NT2/D1 (cell line): ENCODE measurements at regions not wholly inside any gene's neighbourhood (a gene's known extent, or its start where the extent isn't known, plus 50 kb on each side); places are given as distances from the start of the nearest gene placed in this dataset.

Experiments
- SUZ12 ChIP-seq: IDR thresholded peaks from 2 replicates; pipeline ENCODE4 v1.6.1; 2011; ENCODE audit not compliant: insufficient read length, insufficient read depth; ENCODE audit errors: extremely low read depth
- YY1 ChIP-seq: IDR thresholded peaks from 2 replicates; pipeline ENCODE4 v1.6.1; 2011; ENCODE audit not compliant: insufficient read length, insufficient read depth
- ZNF274 ChIP-seq: IDR thresholded peaks from 2 replicates; pipeline ENCODE4 v1.6.1; 2011; ENCODE audit warnings: mild to moderate bottlenecking, low read depth, low read length

- TF ChIP-seq SUZ12: no peak
- no peak for TF ChIP-seq ZNF274
- no peak for TF ChIP-seq YY1
These were observed 72.3 kb downstream of the RTP5 start for GRCh38 chr2:241941691-241942301.
